ENCODE measurements at regions not wholly inside any gene's neighbourhood (a gene's known extent, or its start where the extent isn't known, plus 50 kb on each side); places are given as distances from the start of the nearest gene placed in this dataset.

GRCh38 chr5:2640717-2641116 lies 110.8 kb downstream of the IRX2 start:
- no peaks in the 10 kb centered on the region for H3K27me3 ChIP-seq (ENCODE audit: insufficient read depth, low read length)
- DNase-seq (ENCODE audit: low read depth, low spot score) (no peak), ATAC-seq (no peak)
- ChIA-PET POLR2A (no interaction called here), CTCF (no interaction called here), RAD21 (ENCODE audit: low non-redundant PET in 1 of 2, low total read pairs in 2 of 2, uncharacterized antibody in 2 of 2, unreplicated experiment in 2 of 2) (no interaction called here)
- no peaks in the 10 kb centered on the region for H3K4me1 ChIP-seq (ENCODE audit: control insufficient read depth in 1 of 2, insufficient read depth in 2 of 2, low read length in 2 of 2)
- H2AFZ ChIP-seq (ENCODE audit: low read depth, low read length, poor library complexity, severe bottlenecking): no peak overlapping the region
- no peaks in the 10 kb centered on the region for H4K20me1 ChIP-seq (ENCODE audit: insufficient read depth)
- intact Hi-C loops (cut with micrococcal nuclease): no loop called here
- H3K27ac ChIP-seq (ENCODE audit: low read depth, low read length): no peak overlapping the region
- H3K36me3 ChIP-seq (ENCODE audit: control insufficient read depth in 1 of 2, insufficient read depth in 2 of 2, low read length in 2 of 2): no peaks in the 10 kb centered on the region
- H3K9me3 ChIP-seq (ENCODE audit: control insufficient read depth in 1 of 2, insufficient read depth in 1 of 2, low read depth in 1 of 2, low read length in 2 of 2): peaks cover 9 to 21% of the 10 kb centered on the region in 2 experiments; a peak in 2 of 4 replicates
- no peak overlapping the region for H3K4me3 ChIP-seq (replicated peaks in 1 of 2; ENCODE audit: low read depth in 1 of 2, low read length in 2 of 2)
- BruUV-seq (replicated peaks): no TSS peak
- H3K9me2 ChIP-seq (ENCODE audit: insufficient read depth): no peaks in the 10 kb centered on the region
- TF ChIP-seq EZH2 (IDR thresholded peaks at IDR 0.05) (no peak), EGR1 (IDR thresholded peaks at IDR 0.05; ENCODE audit: low read depth) (no peak)
- no peaks in the 10 kb centered on the region for H3K79me2 ChIP-seq (ENCODE audit: insufficient read depth, low read length)
- H3K9ac ChIP-seq (ENCODE audit: low read length): no peak overlapping the region
- no peak overlapping the region for H3K4me2 ChIP-seq (ENCODE audit: low read length)

- intact Hi-C loops (cut with micrococcal nuclease): no loop called here
- Histone ChIP-seq H3K36me3 (ENCODE audit: control insufficient read depth in 1 of 2, insufficient read depth in 2 of 2, low read length in 2 of 2) (no peaks in the 10 kb centered on the region), H3K4me1 (ENCODE audit: control insufficient read depth in 1 of 2, insufficient read depth in 2 of 2, low read length in 2 of 2) (no peaks in the 10 kb centered on the region), H2AFZ (ENCODE audit: low read depth, low read length, poor library complexity, severe bottlenecking) (no peak overlapping the region), H3K79me2 (ENCODE audit: insufficient read depth, low read length) (no peaks in the 10 kb centered on the region), H3K9me2 (ENCODE audit: insufficient read depth) (no peaks in the 10 kb centered on the region), H3K27me3 (ENCODE audit: insufficient read depth, low read length) (no peaks in the 10 kb centered on the region), H3K4me2 (ENCODE audit: low read length) (no peak overlapping the region), H3K9ac (ENCODE audit: low read length) (no peak overlapping the region), H4K20me1 (ENCODE audit: insufficient read depth) (no peaks in the 10 kb centered on the region), H3K9me3 (ENCODE audit: control insufficient read depth in 1 of 2, insufficient read depth in 1 of 2, low read depth in 1 of 2, low read length in 2 of 2) (peaks cover 5 to 27% of the 10 kb centered on the region in 2 experiments; a peak in 2 of 4 replicates), H3K27ac (ENCODE audit: low read depth, low read length) (no peak overlapping the region), H3K4me3 (replicated peaks in 1 of 2; ENCODE audit: low read depth in 1 of 2, low read length in 2 of 2) (no peak overlapping the region)
- ChIA-PET RAD21 (ENCODE audit: low non-redundant PET in 1 of 2, low total read pairs in 2 of 2, uncharacterized antibody in 2 of 2, unreplicated experiment in 2 of 2) (no interaction called here), POLR2A (no interaction called here), CTCF (no interaction called here)
- BruUV-seq (replicated peaks): no TSS peak
- no peak for DNase-seq (ENCODE audit: low read depth, low spot score)
- TF ChIP-seq FOSL1 (IDR thresholded peaks at IDR 0.05; ENCODE audit: low read depth) (no peak), POLR2A (IDR thresholded peaks at IDR 0.05; ENCODE audit: borderline replicate concordance, extremely low read depth, insufficient read depth, insufficient read length) (no peak), ELF1 (IDR thresholded peaks at IDR 0.05; ENCODE audit: borderline replicate concordance, low read depth) (no peak), RAD21 (IDR thresholded peaks at IDR 0.05; ENCODE audit: low read depth) (no peak), REST (IDR thresholded peaks at IDR 0.05; ENCODE audit: low read depth) (no peak), EGR1 (IDR thresholded peaks at IDR 0.05; ENCODE audit: low read depth) (no peak), JUND (IDR thresholded peaks at IDR 0.05) (no peak), EZH2phosphoT487 (IDR thresholded peaks at IDR 0.05; ENCODE audit: borderline replicate concordance) (no peak), CBX3 (IDR thresholded peaks at IDR 0.05; ENCODE audit: low read depth) (no peak), CEBPB (IDR thresholded peaks at IDR 0.05; ENCODE audit: low read depth) (no peak), SIN3A (IDR thresholded peaks at IDR 0.05; ENCODE audit: low read depth) (no peak)
- ATAC-seq: no peak
Measured at GRCh38 chr5:2639425-2639824, 112.1 kb downstream of the IRX2 start.

Data from HCT116 (cell line).